Glomerular visceral epithelial cell (primary cell): ENCODE measurements at regions not wholly inside any gene's neighbourhood (a gene's known extent, or its start where the extent isn't known, plus 50 kb on each side); places are given as distances from the start of the nearest gene placed in this dataset.
"Not testable (repeated sequence)": the region's sequence is repeated elsewhere in the genome, so short reads cannot be mapped to it uniquely, and the experiment has no call there.

Source experiments
- DNase-seq: peaks from one replicate; pipeline ENCODE4 v3.0.0-alpha.2; 2016; ENCODE audit errors: extremely low spot score

- DNase-seq: no peak
These were observed 281.4 kb upstream of the FRG1 start for GRCh38 chr4:189659287-189659686.

DNA sequence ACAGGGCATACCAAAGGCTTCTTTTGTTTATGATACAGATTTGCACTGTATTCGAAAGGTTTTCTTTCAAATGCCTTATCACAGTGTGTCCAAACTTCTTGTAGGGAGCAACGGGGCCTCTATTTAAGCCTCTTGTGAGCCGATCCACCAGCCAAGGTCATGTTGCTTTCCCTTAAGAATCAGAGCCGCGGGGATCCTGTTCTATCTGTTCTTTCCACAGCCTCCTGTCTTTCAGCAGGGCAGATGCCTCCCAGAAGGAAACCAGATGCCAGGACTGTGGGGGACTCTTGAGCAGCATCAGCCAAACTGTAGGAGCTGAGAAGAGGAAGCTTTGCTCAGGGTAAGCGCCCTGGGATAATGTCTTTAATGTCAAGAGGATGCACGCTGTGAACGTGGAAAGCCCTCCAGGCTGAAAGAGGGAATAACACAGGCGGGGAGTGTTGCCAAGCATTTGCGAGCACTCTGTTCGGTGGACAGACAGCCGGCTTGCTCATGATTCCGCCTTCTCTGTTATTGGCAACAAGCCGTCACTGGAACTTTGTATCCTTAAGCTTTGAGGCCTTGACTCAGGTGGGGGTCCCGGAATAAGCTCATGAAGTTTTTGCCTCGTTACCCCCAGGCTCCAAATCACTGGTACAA, 279.8 kb upstream of the FRG1 start:
- DNase-seq: no peak

- no peak for DNase-seq
These were observed 275.9 kb upstream of the FRG1 start for GRCh38 chr4:189664693-189665250.

GRCh38 chr4:189665712-189666305, 274.9 kb upstream of the FRG1 start:
- DNase-seq: not testable (repeated sequence)

DNA sequence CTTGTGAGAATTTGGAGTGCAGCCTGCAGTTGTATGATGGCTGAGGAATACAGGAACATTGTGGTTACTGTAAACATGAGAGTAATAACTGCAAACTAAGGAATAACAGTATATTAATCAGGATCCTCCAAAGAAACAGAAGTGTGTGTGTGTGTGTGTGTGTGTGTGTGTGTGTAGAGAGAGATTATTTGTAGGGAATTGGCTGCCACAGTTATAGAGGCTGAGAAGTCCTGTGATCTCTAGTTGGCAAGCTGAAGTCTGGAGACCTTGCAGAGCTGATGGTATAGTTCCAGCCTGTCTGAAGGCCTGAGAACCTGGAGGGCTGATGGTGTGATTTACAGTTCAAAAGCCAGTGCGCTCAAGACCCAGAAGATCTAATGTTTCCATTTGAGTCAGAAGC, 273.3 kb upstream of the FRG1 start:
- DNase-seq: not testable (repeated sequence)

DNA sequence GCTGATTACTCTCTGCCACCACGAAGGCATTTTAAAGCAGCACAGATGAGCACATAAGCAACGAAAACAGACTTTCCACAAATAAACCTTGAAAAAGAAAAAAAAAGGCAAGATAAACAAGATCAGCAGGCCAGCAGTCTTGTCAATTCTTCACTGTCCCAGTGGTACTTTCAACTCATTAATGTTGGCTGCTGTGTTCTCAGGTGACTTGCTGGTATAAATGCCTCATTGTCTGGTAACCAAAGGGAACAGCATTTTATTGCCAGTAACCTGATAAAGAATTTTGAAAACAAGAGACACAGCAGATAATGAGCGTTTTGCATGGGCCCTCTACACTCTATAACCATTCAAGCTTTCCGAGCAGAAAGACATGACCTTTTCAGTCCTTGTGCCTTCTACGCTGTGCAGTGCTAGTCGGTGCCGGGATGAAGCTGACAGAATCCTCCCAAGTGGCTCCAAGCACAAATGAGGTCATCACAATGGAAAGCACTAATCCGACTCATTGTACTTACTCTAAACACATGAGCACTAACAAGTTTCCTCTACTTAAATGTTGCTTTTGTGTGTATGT, 242.9 kb upstream of the FRG1 start:
- not testable (repeated sequence) for DNase-seq

DNA sequence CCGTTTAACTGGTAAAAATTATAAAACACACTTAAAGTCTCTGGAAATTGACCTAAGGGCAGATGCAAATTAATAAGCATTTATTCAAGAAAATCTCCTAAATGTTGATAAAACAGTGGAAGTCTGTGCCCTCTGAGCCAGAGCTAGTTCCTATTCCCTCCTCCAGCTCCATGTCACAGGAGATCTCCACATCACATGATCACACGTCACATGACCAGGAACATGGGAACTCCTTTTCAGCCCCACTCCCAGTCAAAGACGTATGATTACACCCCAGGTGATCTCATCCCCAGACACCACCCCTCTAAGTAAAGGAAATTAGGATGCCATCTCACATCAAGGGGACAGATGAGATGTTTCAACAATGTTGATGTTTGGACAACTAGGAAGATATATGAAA, 237.7 kb upstream of the FRG1 start:
- not testable (repeated sequence) for DNase-seq

GRCh38 chr4:189706821-189707220, 233.9 kb upstream of the FRG1 start:
- DNase-seq: not testable (repeated sequence)

- not testable (repeated sequence) for DNase-seq
These were observed 233.4 kb upstream of the FRG1 start for GRCh38 chr4:189707227-189707626.

- DNase-seq: not testable (repeated sequence)
These were observed 228.7 kb upstream of the FRG1 start for GRCh38 chr4:189711956-189712355.

GRCh38 chr4:189721016-189721993, 219.4 kb upstream of the FRG1 start:
- not testable (repeated sequence) for DNase-seq

- not testable (repeated sequence) for DNase-seq
These were observed 218.2 kb upstream of the FRG1 start for GRCh38 chr4:189722324-189723003.

- DNase-seq: not testable (repeated sequence)
These were observed 212.6 kb upstream of the FRG1 start for GRCh38 chr4:189727982-189728638.

GRCh38 chr4:189731989-189732388, 208.7 kb upstream of the FRG1 start:
- not testable (repeated sequence) for DNase-seq

- DNase-seq: not testable (repeated sequence)
These were observed 207.2 kb upstream of the FRG1 start for GRCh38 chr4:189733507-189733906.

DNA sequence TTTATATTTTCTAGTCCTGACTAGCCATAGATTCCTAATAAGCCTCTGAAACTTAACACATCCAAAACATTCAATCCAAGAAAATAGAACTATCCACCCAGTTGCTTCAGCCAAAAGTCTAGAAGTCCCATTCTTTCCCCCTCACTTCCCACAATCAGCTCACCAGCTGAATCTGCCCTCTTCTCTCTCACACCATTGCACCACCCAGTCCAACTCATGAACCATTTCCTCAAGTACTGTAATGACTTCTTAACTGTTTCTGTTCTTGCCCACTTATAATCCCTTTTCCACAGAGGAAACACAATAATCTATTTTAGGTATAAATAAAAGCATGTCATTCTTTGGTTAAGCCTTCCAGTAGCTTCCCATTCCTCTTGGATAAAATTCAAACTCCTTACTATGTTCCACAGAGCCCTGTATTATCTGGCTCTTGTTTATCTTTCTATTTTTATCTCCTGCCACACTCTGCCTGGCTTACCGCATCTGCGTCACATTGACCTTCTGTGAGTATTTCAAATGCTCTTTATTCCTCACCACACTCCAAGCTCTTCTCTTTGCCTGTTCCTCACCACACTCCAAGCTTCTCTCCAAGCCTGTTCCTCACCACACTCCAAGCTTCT, 205.9 kb upstream of the FRG1 start:
- not testable (repeated sequence) for DNase-seq

DNA sequence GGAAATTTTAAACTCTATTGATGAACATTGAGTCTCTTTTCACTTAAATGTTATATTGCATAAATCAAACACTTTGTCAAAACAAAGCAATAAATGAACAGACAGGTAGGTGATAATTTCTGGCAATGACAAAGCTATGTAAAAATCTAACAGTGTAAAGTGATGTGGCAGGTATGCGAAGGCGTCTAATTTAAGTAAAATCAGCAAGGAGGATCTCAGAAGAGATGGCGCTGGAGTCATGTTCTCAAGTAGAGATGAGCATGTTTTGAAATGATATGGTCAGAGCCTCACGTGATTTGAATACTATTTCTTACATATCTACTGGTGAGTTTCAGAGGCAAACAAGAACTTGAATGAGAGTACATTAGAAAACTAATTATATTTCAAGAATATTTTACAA, 204.0 kb upstream of the FRG1 start:
- DNase-seq: not testable (repeated sequence)

DNA sequence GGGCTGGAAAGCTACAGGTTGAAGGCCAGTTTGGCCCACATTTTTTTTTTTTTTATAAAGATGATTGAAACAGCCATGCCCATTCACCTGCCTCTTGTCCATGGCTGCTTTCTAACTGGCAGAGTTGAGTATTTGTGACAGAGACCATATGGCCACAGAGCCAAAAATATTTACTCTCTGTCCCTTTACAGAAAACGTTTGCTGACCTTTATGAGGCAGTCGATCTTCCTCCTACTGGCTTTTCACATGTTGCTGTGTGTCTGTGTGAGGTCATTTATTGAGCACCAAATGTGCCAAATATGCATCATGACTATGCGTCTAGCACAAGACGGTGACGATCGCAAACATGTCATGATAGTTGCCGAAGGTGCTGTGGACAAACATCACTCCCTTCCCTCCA, 200.6 kb upstream of the FRG1 start:
- not testable (repeated sequence) for DNase-seq

- DNase-seq: no peak
These were observed 199.8 kb upstream of the FRG1 start for GRCh38 chr4:189740873-189741272.

GRCh38 chr4:189753092-189753491, 187.6 kb upstream of the FRG1 start:
- not testable (repeated sequence) for DNase-seq
